GM21723 (cell line): ENCODE measurements at regions not wholly inside any gene's neighbourhood (a gene's known extent, or its start where the extent isn't known, plus 50 kb on each side); places are given as distances from the start of the nearest gene placed in this dataset.
"Not testable (repeated sequence)": the region's sequence is repeated elsewhere in the genome, so short reads cannot be mapped to it uniquely, and the experiment has no call there.

Source experiments
- ATAC-seq: cut with Tn5 transposase; IDR thresholded peaks from one replicate; pipeline ENCODE4 v1.9.1; 2021; ENCODE audit warnings: mild to moderate bottlenecking, moderate library complexity; ENCODE audit not compliant: unreplicated experiment

- no peak for ATAC-seq
These were observed 86.2 kb upstream of the KIT start for GRCh38 chr4:54571293-54572151.

- no peak for ATAC-seq
These were observed 85.6 kb upstream of the KIT start for GRCh38 chr4:54572152-54572542.

- no peak for ATAC-seq
These were observed 83.3 kb upstream of the KIT start for GRCh38 chr4:54574500-54574899.

GRCh38 chr4:54575919-54576318 is 81.8 kb upstream of the KIT start:
- ATAC-seq: no peak

- ATAC-seq: no peak
These were observed 76.0 kb upstream of the KIT start for GRCh38 chr4:54581807-54582206.

GRCh38 chr4:54585321-54586000 is 72.3 kb upstream of the KIT start:
- ATAC-seq: no peak

GRCh38 chr4:54586320-54586955 is 71.3 kb upstream of the KIT start:
- ATAC-seq: no peak

- ATAC-seq: no peak
These were observed 70.5 kb upstream of the KIT start for GRCh38 chr4:54587107-54587891.

GRCh38 chr4:54588404-54588803 is 69.4 kb upstream of the KIT start:
- ATAC-seq: no peak

GRCh38 chr4:54589586-54589985 is 68.2 kb upstream of the KIT start:
- ATAC-seq: no peak

- ATAC-seq: no peak
These were observed 63.9 kb upstream of the KIT start for GRCh38 chr4:54593795-54594322.

GRCh38 chr4:54596201-54596600 is 61.6 kb upstream of the KIT start:
- no peak for ATAC-seq

GRCh38 chr4:54597678-54598077 is 60.1 kb upstream of the KIT start:
- ATAC-seq: not testable (repeated sequence)

- ATAC-seq: not testable (repeated sequence)
These were observed 55.6 kb upstream of the KIT start for GRCh38 chr4:54602175-54602574.

- no peak for ATAC-seq
These were observed 50.7 kb upstream of the KIT start for GRCh38 chr4:54607067-54607466.

GRCh38 chr4:54607521-54607920 is 50.2 kb upstream of the KIT start:
- no peak for ATAC-seq
